HG02610 (cell line): ENCODE measurements at regions not wholly inside any gene's neighbourhood (a gene's known extent, or its start where the extent isn't known, plus 50 kb on each side); places are given as distances from the start of the nearest gene placed in this dataset.

Experiments
- ATAC-seq: cut with Tn5 transposase; IDR thresholded peaks from one replicate; pipeline ENCODE4 v1.9.1; 2021; ENCODE audit warnings: mild to moderate bottlenecking, moderate library complexity; ENCODE audit not compliant: unreplicated experiment

- ATAC-seq: no peak
Observed at GRCh38 chr7:12741951-12742575, 54.6 kb downstream of the ARL4A start.

GRCh38 chr7:12746211-12746610 is 58.8 kb downstream of the ARL4A start:
- ATAC-seq: no peak

DNA sequence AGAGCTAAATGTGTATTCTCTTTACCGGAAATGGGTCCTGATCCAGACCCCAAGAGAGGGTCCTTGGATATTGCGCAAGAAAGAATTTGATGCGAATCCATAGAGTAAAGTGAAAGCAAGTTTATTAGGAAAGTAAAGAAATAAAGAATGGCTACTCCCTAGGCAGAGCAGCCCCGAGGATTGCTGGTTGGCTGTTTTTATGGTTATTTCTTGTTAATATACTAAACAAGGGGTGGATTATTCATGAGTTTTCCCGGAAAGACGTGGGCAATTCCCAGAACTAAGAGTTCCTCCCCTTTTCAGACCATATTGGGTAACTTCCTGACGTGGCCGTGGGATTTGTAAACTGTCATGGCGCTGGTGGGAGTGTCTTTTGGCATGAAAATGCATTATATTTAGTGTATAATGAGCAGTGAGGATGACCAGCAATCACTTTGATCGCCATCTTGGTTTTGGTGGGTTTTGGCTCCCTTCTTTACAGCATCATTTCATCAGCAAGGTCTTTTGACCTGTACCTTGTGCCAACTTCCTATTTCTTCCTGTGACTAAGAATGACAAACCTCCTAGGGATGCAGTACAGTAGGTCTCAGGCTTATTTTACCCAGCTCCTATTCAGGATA is 60.4 kb downstream of the ARL4A start:
- ATAC-seq: no peak

- ATAC-seq: no peak
Observed at GRCh38 chr7:12749069-12749468, 61.6 kb downstream of the ARL4A start.

DNA sequence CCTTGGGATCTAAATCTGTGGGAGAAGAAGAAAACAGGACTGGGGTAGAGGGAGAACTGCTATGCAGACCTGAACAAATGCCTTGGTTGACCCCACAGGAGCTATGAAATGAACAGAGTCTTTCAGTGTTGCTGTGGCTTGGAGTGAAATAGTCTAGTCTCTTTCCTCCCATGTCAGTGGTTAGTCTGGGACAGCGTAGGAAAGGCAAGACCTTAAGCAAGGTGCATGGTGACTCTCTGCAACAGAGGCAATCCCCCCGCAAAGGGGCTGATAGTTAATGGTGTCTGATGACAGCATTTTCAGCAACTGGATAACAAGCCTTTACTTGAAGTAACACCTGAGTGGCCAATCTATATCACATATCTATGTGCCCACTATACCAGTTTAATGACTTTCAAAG is 62.3 kb downstream of the ARL4A start:
- no peak for ATAC-seq

DNA sequence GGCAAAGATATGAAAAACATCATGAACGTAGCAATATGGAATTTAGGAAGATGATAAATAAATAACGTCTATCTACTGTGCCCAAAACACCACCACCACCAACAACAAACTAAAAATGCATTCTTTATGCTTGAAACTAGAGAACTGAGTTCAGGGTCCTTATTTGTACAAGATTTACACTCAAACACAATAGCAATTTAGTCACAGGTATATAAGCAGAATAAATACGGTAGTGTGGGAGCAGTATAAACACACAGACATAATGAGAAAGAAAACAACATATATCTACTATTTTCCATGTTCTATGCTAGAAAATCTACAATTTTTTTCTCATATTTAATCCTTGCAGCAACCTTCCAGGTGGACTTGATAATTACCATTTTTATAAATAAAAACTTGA is 64.3 kb downstream of the ARL4A start:
- ATAC-seq: no peak

DNA sequence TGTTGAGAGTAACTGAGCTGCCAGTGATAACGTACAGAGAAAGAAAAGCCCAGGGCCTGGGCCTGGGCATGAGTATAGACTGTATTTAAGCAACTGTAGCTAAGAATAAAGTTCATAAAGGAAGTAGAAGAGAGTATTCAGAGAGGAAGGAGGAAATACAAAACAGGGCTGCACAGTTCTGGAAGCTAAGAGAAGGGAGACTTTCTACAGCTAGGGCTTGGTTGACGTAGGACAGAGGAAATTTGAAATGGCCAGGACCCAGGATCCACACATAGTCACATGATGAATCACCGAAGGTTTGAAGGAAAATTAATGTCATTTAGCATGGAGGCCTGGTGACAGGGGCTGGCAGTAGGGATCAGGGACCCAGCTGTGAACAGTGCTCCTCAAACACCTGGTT is 66.7 kb downstream of the ARL4A start:
- no peak for ATAC-seq

- ATAC-seq: no peak
Observed at GRCh38 chr7:12756821-12757220, 69.4 kb downstream of the ARL4A start.

- no peak for ATAC-seq
Observed at GRCh38 chr7:12757443-12757842, 70.0 kb downstream of the ARL4A start.

- ATAC-seq: no peak
Observed at GRCh38 chr7:12759151-12759550, 71.7 kb downstream of the ARL4A start.

GRCh38 chr7:12761111-12761510 is 73.7 kb downstream of the ARL4A start:
- ATAC-seq: no peak

DNA sequence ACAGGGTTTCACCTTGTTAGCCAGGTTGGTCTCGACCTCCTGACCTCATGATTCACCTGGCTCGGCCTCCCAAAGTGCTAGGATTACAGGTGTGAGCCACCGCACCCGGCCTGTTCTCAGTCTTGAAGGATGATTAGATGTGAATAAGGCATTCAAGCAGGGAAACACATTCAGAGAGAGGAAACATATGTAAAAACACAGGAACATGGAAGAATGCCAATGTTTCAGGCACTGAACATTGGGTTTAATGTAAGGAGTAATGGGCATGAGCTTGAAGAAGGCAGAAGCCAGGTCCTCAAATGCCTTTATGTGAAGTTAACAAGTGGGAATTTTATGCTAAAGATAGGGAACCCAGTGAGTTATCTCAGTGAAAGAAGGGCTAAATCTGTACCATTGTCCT is 74.3 kb downstream of the ARL4A start:
- ATAC-seq: no peak

GRCh38 chr7:12764458-12764891 is 77.0 kb downstream of the ARL4A start:
- no peak for ATAC-seq

- ATAC-seq: no peak
Observed at GRCh38 chr7:12765431-12766100, 78.1 kb downstream of the ARL4A start.

GRCh38 chr7:12766416-12766815 is 79.0 kb downstream of the ARL4A start:
- ATAC-seq: no peak

GRCh38 chr7:12768948-12769347 is 81.5 kb downstream of the ARL4A start:
- ATAC-seq: no peak

DNA sequence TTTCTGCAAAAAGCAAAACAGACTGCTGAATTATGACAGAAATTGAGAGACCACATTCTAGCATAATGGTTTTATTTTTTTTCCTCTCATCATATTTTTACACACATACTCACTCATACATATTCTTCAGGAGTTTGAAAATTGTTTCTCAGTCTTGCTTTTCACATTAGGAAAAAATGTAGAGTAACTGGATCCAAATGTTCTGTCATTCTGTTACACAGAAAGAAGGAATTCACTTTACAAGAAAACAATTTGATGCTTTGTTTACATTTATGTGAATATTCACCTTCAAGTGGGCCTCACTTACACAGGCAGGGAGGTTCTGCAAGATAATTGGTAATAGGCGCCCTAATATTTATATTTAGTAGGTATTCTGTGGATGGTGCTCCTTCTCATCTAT is 82.0 kb downstream of the ARL4A start:
- no peak for ATAC-seq

DNA sequence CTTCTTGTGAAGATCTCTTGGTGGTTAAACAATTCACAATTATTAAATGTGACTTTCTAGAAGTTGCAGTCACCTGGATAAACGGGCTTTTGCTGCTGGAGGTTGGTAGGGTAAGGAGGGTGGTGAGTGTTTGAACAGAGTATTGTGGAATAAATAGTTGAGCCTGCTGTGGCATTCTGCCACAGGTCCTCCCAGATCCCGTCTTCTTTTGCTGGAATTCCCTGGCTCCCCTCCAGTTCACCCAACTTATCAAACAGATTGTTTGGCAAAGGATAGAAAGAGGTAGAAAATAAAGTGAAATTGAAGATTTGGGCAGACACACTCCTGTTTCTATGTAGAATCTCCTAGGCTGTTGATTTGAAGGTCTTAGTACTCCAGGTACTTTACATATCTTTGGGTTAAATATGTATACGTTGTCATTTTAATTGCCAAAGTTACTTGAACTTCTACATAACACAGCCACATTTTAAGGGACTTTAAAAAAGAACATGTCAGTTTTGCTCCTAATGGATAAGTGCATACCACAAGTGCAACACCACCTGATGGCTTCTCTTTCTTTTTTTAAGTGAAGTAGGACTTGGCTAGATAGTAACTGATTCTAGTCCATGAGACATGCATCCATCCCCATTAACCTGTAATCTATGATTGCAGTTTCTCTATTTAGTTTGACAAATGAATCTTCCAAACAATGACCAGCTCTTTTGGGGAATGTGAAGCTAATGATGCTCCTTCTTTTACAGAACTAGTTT is 83.0 kb downstream of the ARL4A start:
- ATAC-seq: no peak

DNA sequence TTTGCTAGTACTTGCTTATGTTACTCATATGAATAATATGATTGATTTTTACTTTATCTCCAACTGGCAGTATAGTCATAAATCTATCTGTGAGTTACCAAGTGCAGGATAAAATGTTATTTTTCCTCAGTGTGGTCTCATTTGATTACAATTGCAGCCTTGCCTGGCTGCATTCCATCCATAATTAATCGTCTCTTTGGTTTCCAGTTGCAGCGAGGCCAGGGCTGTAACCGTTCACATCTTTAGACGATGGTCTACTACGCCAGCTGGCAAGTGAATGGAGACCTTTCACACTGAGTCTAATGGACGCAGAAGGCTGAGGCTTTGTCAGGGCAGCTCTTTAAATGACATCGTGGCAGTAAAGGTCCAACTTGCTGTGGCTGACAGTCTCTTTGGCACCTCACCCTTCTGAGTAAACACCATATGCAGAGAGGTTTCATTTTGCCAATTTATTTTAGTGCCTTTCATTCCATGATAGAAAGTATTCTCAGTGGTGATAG is 84.0 kb downstream of the ARL4A start:
- no peak for ATAC-seq

DNA sequence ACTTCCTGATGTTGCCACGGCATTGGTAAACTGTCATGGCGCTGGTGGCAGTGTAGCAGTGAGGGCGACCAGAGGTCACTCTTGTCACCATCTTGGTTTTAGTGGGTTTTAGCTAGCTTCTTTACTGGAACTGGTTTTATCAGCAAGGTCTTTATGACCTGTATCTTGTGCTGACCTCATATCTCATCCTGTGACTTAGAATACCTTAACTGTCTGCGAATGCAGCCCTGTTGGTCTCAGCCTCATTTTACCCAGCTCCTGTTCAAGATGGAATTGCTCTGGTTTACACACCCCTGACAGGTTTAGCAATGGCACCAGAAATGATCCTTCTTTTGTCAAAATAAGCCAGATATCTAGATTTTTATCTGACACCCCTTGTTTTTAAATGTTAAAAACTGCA is 85.3 kb downstream of the ARL4A start:
- ATAC-seq: no peak

DNA sequence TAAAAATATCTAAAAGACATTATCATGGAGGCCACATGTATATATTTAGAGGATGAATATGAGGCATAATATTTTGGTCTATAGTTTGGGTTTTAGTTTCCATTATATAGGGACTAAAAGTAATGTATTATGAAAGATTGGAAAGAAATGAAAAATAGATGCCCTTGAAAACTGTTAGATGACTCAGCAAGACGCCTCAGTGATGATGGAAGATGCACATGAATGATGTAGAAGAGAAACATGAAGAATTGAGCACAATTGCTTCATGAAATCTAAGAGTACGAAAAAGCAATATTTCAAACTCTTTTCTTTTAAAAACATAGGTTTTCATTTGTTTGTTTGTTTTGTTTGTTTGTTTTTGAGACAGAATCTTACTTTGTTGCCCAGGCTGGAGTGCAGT is 89.8 kb downstream of the ARL4A start:
- ATAC-seq: no peak

- ATAC-seq: no peak
Observed at GRCh38 chr7:12779947-12780346, 92.5 kb downstream of the ARL4A start.
